Hematopoietic multipotent progenitor cell (in vitro differentiated cells): ENCODE measurements at regions not wholly inside any gene's neighbourhood (a gene's known extent, or its start where the extent isn't known, plus 50 kb on each side); places are given as distances from the start of the nearest gene placed in this dataset.

Source experiments
- DNase-seq, 3 donors: peaks; one replicate each; pipeline ENCODE4 v3.0.0-alpha.2; 2011 to 2015; ENCODE audit warnings: low read depth in 2 of 3, low spot score in 2 of 3

- no peak for DNase-seq
These were observed 61.6 kb upstream of the TOP3B start for GRCh38 chr22:22044153-22044552.

- no peak for DNase-seq
These were observed 60.9 kb upstream of the TOP3B start for GRCh38 chr22:22043296-22044078.

GRCh38 chr22:22042599-22043295, 60.2 kb upstream of the TOP3B start:
- DNase-seq = no peak

- no peak for DNase-seq
These were observed 59.4 kb upstream of the TOP3B start for GRCh38 chr22:22042009-22042408.

GRCh38 chr22:22040908-22041307, 58.3 kb upstream of the TOP3B start:
- no peak for DNase-seq

- DNase-seq = no peak
These were observed 57.9 kb upstream of the TOP3B start for GRCh38 chr22:22040472-22040871.

- DNase-seq = no peak
These were observed 56.9 kb upstream of the TOP3B start for GRCh38 chr22:22039286-22040074.

GRCh38 chr22:22038178-22038880, 55.7 kb upstream of the TOP3B start:
- no peak for DNase-seq

GRCh38 chr22:22037740-22038139, 55.2 kb upstream of the TOP3B start:
- DNase-seq = no peak

GRCh38 chr22:22037229-22037628, 54.6 kb upstream of the TOP3B start:
- DNase-seq = peak in 1 of 3 donors; percentile 29

GRCh38 chr22:22036588-22036987, 54.0 kb upstream of the TOP3B start:
- DNase-seq = no peak

- DNase-seq = no peak
These were observed 53.3 kb upstream of the TOP3B start for GRCh38 chr22:22035771-22036314.

- DNase-seq = no peak
These were observed 52.6 kb upstream of the TOP3B start for GRCh38 chr22:22035203-22035602.

GRCh38 chr22:22034469-22035132, 52.0 kb upstream of the TOP3B start:
- DNase-seq = no peak

GRCh38 chr22:22033803-22034468, 51.3 kb upstream of the TOP3B start:
- no peak for DNase-seq

GRCh38 chr22:22032906-22033802, 50.6 kb upstream of the TOP3B start:
- DNase-seq = no peak

- no peak for DNase-seq
These were observed 49.7 kb upstream of the TOP3B start for GRCh38 chr22:22032099-22032905.
